ENCODE measurements at regions not wholly inside any gene's neighbourhood (a gene's known extent, or its start where the extent isn't known, plus 50 kb on each side); places are given as distances from the start of the nearest gene placed in this dataset.

- no peak overlapping the region for H3K4me3 ChIP-seq (ENCODE audit: low read depth in 1 of 2, low read length in 2 of 2)
- no peaks in the 10 kb centered on the region for H3K9me3 ChIP-seq (ENCODE audit: control insufficient read depth in 2 of 2, insufficient read depth in 1 of 2, low read depth in 1 of 2, low read length in 1 of 2)
- H3K36me3 ChIP-seq (ENCODE audit: control insufficient read depth in 2 of 2, insufficient read depth in 2 of 2, low read length in 1 of 2) = no peaks in the 10 kb centered on the region
- H3K4me1 ChIP-seq (ENCODE audit: control insufficient read depth in 2 of 2, insufficient read depth in 2 of 2, low read length in 1 of 2) = no peaks in the 10 kb centered on the region
- H3K27ac ChIP-seq (ENCODE audit: low read depth in 2 of 2, low read length in 1 of 2) = no peak overlapping the region
- H3K27me3 ChIP-seq (ENCODE audit: control insufficient read depth in 1 of 2, insufficient read depth in 2 of 2, low read length in 2 of 2) = no peaks in the 10 kb centered on the region
- 72 to 73% methylated on average over 4 of the region's 4 CpGs for WGBS, 2 donors
Observed at GRCh38 chr2:226376516-226377180, 423.0 kb downstream of the IRS1 start.

DNA sequence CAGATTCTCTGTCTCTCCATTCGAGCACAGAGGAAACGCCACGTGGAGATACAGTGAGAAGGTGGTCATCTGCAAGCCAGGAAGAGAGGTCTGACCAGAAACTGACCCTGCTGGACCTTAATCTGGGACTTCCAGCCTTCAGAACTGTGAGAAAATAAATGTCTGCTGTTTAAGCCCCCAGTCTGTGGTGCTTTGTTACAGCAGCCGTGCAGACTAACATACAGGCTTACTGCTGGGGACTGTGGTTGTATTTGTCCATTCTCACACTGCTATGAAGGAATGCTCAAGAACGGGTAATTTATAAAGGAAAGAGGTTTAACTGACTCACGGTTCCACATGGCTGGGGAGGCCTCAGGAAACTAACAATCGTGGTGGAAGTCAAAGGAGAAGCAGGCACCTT is 432.7 kb downstream of the IRS1 start:
- Histone ChIP-seq H3K36me3 (ENCODE audit: control insufficient read depth in 2 of 2, insufficient read depth in 2 of 2, low read length in 1 of 2) (no peaks in the 10 kb centered on the region), H3K27me3 (ENCODE audit: control insufficient read depth in 1 of 2, insufficient read depth in 2 of 2, low read length in 2 of 2) (no peaks in the 10 kb centered on the region), H3K27ac (ENCODE audit: low read depth in 2 of 2, low read length in 1 of 2) (no peak overlapping the region), H3K9me3 (ENCODE audit: control insufficient read depth in 2 of 2, insufficient read depth in 1 of 2, low read depth in 1 of 2, low read length in 1 of 2) (no peaks in the 10 kb centered on the region), H3K4me1 (ENCODE audit: control insufficient read depth in 2 of 2, insufficient read depth in 2 of 2, low read length in 1 of 2) (no peaks in the 10 kb centered on the region), H3K4me3 (ENCODE audit: low read depth in 1 of 2, low read length in 2 of 2) (no peak overlapping the region)
- 80 to 86% methylated on average over 7 of the region's 7 CpGs for WGBS, 2 donors

DNA sequence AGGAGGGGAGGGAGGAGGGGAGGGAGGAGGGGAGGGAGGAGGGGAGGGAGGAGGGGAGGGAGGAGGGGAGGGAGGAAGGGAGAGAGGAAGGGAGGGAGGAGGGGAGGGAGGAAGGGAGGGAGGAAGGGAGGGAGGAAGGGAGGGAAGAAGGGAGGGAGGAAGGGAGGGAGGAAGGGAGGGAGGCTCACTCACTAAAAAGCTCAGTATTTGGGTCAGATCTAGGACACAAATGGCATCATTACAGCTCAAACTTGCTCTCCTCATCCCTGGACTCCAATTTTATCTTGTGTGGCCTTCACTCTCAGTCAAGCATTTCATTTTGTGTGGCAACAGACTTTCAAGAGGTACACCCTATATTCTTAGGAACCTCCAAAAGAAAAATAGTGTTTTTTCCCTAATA is 435.4 kb downstream of the IRS1 start:
- no peaks in the 10 kb centered on the region for H3K36me3 ChIP-seq (ENCODE audit: control insufficient read depth in 2 of 2, insufficient read depth in 2 of 2, low read length in 1 of 2)
- no peaks in the 10 kb centered on the region for H3K27me3 ChIP-seq (ENCODE audit: control insufficient read depth in 1 of 2, insufficient read depth in 2 of 2, low read length in 2 of 2)
- no peaks in the 10 kb centered on the region for H3K9me3 ChIP-seq (ENCODE audit: control insufficient read depth in 2 of 2, insufficient read depth in 1 of 2, low read depth in 1 of 2, low read length in 1 of 2)
- no peak overlapping the region for H3K27ac ChIP-seq (ENCODE audit: low read depth in 2 of 2, low read length in 1 of 2)
- H3K4me3 ChIP-seq (ENCODE audit: low read depth in 1 of 2, low read length in 2 of 2) = no peak overlapping the region
- no peaks in the 10 kb centered on the region for H3K4me1 ChIP-seq (ENCODE audit: control insufficient read depth in 2 of 2, insufficient read depth in 2 of 2, low read length in 1 of 2)

- no peaks in the 10 kb centered on the region for H3K4me1 ChIP-seq (ENCODE audit: control insufficient read depth in 2 of 2, insufficient read depth in 2 of 2, low read length in 1 of 2)
- no peak overlapping the region for H3K27ac ChIP-seq (ENCODE audit: low read depth in 2 of 2, low read length in 1 of 2)
- H3K4me3 ChIP-seq (ENCODE audit: low read depth in 1 of 2, low read length in 2 of 2) = no peak overlapping the region
- H3K36me3 ChIP-seq (ENCODE audit: control insufficient read depth in 2 of 2, insufficient read depth in 2 of 2, low read length in 1 of 2) = no peaks in the 10 kb centered on the region
- no peaks in the 10 kb centered on the region for H3K9me3 ChIP-seq (ENCODE audit: control insufficient read depth in 2 of 2, insufficient read depth in 1 of 2, low read depth in 1 of 2, low read length in 1 of 2)
- WGBS, 2 donors = 47 to 53% methylated on average over 2 of the region's 2 CpGs
- no peaks in the 10 kb centered on the region for H3K27me3 ChIP-seq (ENCODE audit: control insufficient read depth in 1 of 2, insufficient read depth in 2 of 2, low read length in 2 of 2)
Observed at GRCh38 chr2:226362980-226363379, 436.6 kb downstream of the IRS1 start.

- no peaks in the 10 kb centered on the region for H3K9me3 ChIP-seq (ENCODE audit: control insufficient read depth in 2 of 2, insufficient read depth in 1 of 2, low read depth in 1 of 2, low read length in 1 of 2)
- 76% methylated on average over 2 of the region's 2 CpGs for WGBS, 2 donors
- H3K4me1 ChIP-seq (ENCODE audit: control insufficient read depth in 2 of 2, insufficient read depth in 2 of 2, low read length in 1 of 2) = no peaks in the 10 kb centered on the region
- no peak overlapping the region for H3K27ac ChIP-seq (ENCODE audit: low read depth in 2 of 2, low read length in 1 of 2)
- no peak overlapping the region for H3K4me3 ChIP-seq (ENCODE audit: low read depth in 1 of 2, low read length in 2 of 2)
- H3K36me3 ChIP-seq (ENCODE audit: control insufficient read depth in 2 of 2, insufficient read depth in 2 of 2, low read length in 1 of 2) = no peaks in the 10 kb centered on the region
- H3K27me3 ChIP-seq (ENCODE audit: control insufficient read depth in 1 of 2, insufficient read depth in 2 of 2, low read length in 2 of 2) = no peaks in the 10 kb centered on the region
Observed at GRCh38 chr2:226360658-226361057, 439.0 kb downstream of the IRS1 start.

GRCh38 chr2:226358688-226359087 is 440.9 kb downstream of the IRS1 start:
- WGBS, 2 donors = 63 to 75% methylated on average over 5 of the region's 5 CpGs
- Histone ChIP-seq H3K27ac (ENCODE audit: low read depth in 2 of 2, low read length in 1 of 2) (no peak overlapping the region), H3K4me3 (ENCODE audit: low read depth in 1 of 2, low read length in 2 of 2) (no peak overlapping the region), H3K36me3 (ENCODE audit: control insufficient read depth in 2 of 2, insufficient read depth in 2 of 2, low read length in 1 of 2) (no peaks in the 10 kb centered on the region), H3K9me3 (ENCODE audit: control insufficient read depth in 2 of 2, insufficient read depth in 1 of 2, low read depth in 1 of 2, low read length in 1 of 2) (no peaks in the 10 kb centered on the region), H3K4me1 (ENCODE audit: control insufficient read depth in 2 of 2, insufficient read depth in 2 of 2, low read length in 1 of 2) (no peaks in the 10 kb centered on the region), H3K27me3 (ENCODE audit: control insufficient read depth in 1 of 2, insufficient read depth in 2 of 2, low read length in 2 of 2) (no peaks in the 10 kb centered on the region)

DNA sequence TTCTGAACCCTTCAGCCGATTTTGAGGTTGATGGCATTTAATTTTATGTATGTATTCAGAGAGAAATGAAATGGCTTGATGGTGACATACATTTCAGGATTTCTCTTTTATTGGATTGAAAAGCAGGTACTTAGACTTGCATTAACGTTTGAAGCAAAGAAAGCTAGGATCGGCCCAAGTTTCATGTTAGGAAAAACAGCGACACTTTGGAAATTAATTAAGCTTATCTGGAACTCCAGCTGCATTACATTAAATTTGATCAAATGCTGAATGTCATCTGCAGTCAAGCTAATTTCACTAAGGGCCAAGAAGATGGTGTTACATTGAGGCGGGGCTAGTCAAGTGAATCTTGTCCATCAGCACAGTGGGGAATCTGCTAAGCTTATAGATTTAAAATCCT is 441.8 kb downstream of the IRS1 start:
- H3K27ac ChIP-seq (ENCODE audit: low read depth in 2 of 2, low read length in 1 of 2) = no peak overlapping the region
- H3K27me3 ChIP-seq (ENCODE audit: control insufficient read depth in 1 of 2, insufficient read depth in 2 of 2, low read length in 2 of 2) = no peaks in the 10 kb centered on the region
- no peaks in the 10 kb centered on the region for H3K4me1 ChIP-seq (ENCODE audit: control insufficient read depth in 2 of 2, insufficient read depth in 2 of 2, low read length in 1 of 2)
- WGBS, 2 donors = 89 to 90% methylated on average over 5 of the region's 5 CpGs
- H3K9me3 ChIP-seq (ENCODE audit: control insufficient read depth in 2 of 2, insufficient read depth in 1 of 2, low read depth in 1 of 2, low read length in 1 of 2) = no peaks in the 10 kb centered on the region
- no peaks in the 10 kb centered on the region for H3K36me3 ChIP-seq (ENCODE audit: control insufficient read depth in 2 of 2, insufficient read depth in 2 of 2, low read length in 1 of 2)
- no peak overlapping the region for H3K4me3 ChIP-seq (ENCODE audit: low read depth in 1 of 2, low read length in 2 of 2)

- Histone ChIP-seq H3K4me3 (ENCODE audit: low read depth in 1 of 2, low read length in 2 of 2) (no peak overlapping the region), H3K27ac (ENCODE audit: low read depth in 2 of 2, low read length in 1 of 2) (no peak overlapping the region), H3K36me3 (ENCODE audit: control insufficient read depth in 2 of 2, insufficient read depth in 2 of 2, low read length in 1 of 2) (no peaks in the 10 kb centered on the region), H3K27me3 (ENCODE audit: control insufficient read depth in 1 of 2, insufficient read depth in 2 of 2, low read length in 2 of 2) (no peaks in the 10 kb centered on the region), H3K4me1 (ENCODE audit: control insufficient read depth in 2 of 2, insufficient read depth in 2 of 2, low read length in 1 of 2) (no peaks in the 10 kb centered on the region), H3K9me3 (ENCODE audit: control insufficient read depth in 2 of 2, insufficient read depth in 1 of 2, low read depth in 1 of 2, low read length in 1 of 2) (no peaks in the 10 kb centered on the region)
Observed at GRCh38 chr2:226355600-226355999, 444.0 kb downstream of the IRS1 start.

GRCh38 chr2:226354434-226354833 is 445.2 kb downstream of the IRS1 start:
- Histone ChIP-seq H3K36me3 (ENCODE audit: control insufficient read depth in 2 of 2, insufficient read depth in 2 of 2, low read length in 1 of 2) (no peaks in the 10 kb centered on the region), H3K9me3 (ENCODE audit: control insufficient read depth in 2 of 2, insufficient read depth in 1 of 2, low read depth in 1 of 2, low read length in 1 of 2) (no peaks in the 10 kb centered on the region), H3K27me3 (ENCODE audit: control insufficient read depth in 1 of 2, insufficient read depth in 2 of 2, low read length in 2 of 2) (no peaks in the 10 kb centered on the region), H3K4me3 (ENCODE audit: low read depth in 1 of 2, low read length in 2 of 2) (no peak overlapping the region), H3K27ac (ENCODE audit: low read depth in 2 of 2, low read length in 1 of 2) (no peak overlapping the region), H3K4me1 (ENCODE audit: control insufficient read depth in 2 of 2, insufficient read depth in 2 of 2, low read length in 1 of 2) (no peaks in the 10 kb centered on the region)

DNA sequence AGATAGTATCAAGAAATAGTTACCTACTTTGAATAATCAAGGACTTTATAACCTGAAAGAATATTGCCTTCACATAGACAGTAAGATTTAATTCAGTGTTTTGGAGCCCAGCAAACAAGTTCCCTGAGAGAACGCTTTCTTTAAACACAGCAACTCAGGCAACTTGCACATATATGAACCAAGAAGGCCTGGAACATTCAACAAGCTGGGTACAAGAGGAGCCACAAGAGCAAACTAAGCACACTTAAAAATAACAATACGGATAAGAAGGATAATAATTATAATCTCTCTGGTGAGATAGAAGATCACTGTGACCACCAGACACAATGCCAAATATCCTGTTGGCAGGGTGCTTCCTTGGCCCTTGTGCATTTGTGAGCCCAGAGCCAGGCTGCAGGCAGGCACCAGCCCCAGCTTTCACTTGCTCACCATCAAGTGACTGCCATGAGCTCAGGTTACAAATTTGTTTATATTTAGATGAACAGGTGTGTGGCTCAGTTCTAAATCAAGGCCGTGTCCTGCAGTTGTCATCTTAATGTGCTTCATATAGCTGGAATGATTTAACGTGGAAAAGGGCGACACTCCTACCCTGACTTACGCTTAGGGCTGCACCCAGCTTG is 446.6 kb downstream of the IRS1 start:
- no peak overlapping the region for H3K27ac ChIP-seq (ENCODE audit: low read depth in 2 of 2, low read length in 1 of 2)
- 85 to 88% methylated on average over 6 of the region's 6 CpGs for WGBS, 2 donors
- H3K9me3 ChIP-seq (ENCODE audit: control insufficient read depth in 2 of 2, insufficient read depth in 1 of 2, low read depth in 1 of 2, low read length in 1 of 2) = no peaks in the 10 kb centered on the region
- H3K4me1 ChIP-seq (ENCODE audit: control insufficient read depth in 2 of 2, insufficient read depth in 2 of 2, low read length in 1 of 2) = no peaks in the 10 kb centered on the region
- H3K4me3 ChIP-seq (ENCODE audit: low read depth in 1 of 2, low read length in 2 of 2) = no peak overlapping the region
- H3K27me3 ChIP-seq (ENCODE audit: control insufficient read depth in 1 of 2, insufficient read depth in 2 of 2, low read length in 2 of 2) = no peaks in the 10 kb centered on the region
- no peaks in the 10 kb centered on the region for H3K36me3 ChIP-seq (ENCODE audit: control insufficient read depth in 2 of 2, insufficient read depth in 2 of 2, low read length in 1 of 2)
